Glomerular visceral epithelial cell (primary cell): ENCODE measurements at regions not wholly inside any gene's neighbourhood (a gene's known extent, or its start where the extent isn't known, plus 50 kb on each side); places are given as distances from the start of the nearest gene placed in this dataset.
"Not testable (repeated sequence)": the region's sequence is repeated elsewhere in the genome, so short reads cannot be mapped to it uniquely, and the experiment has no call there.

Source experiments
- DNase-seq: peaks from one replicate; pipeline ENCODE4 v3.0.0-alpha.2; 2016; ENCODE audit errors: extremely low spot score

DNA sequence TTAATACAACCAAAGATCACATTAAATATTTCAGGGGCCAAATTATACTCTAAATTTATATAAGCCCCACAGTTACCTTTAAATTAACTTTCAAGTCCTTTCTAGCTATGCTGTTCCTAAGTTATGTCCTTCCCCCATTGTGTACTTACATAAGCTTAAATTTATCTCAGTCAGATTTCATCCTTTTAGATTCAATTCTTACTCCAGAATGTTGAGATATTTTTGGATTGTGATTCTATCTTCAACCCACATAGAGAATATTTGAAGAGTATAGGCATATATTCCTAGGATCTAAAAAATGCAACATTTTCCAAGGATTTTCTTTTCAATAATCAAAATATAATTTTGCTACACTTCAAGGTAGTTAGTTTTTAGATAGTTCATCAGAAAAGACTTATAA, 242.8 kb downstream of the KCNE4 start:
- DNase-seq: no peak

GRCh38 chr2:223297788-223298187, 245.8 kb downstream of the KCNE4 start:
- peak; percentile 29 for DNase-seq

GRCh38 chr2:223298329-223298728, 246.3 kb downstream of the KCNE4 start:
- DNase-seq: not testable (repeated sequence)

GRCh38 chr2:223300326-223300725, 248.3 kb downstream of the KCNE4 start:
- DNase-seq: no peak

DNA sequence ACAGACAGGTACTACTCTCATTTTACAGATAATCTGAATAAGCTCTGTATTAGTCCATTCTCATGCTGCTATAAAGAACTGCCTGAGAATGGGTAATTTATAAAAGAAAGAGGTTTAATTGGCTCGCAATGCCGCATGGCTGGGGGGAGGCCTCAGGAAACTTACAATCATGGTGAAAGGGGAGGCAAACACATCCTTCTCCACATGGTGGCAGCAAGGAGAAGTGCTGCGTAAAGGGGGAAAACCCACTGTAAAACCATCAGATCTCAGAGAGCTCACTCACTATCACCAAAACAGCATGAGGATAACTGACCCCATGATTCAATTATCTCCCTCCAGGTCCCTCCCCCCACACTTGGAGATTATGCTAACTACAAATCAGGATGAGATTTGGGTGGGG, 254.4 kb downstream of the KCNE4 start:
- no peak for DNase-seq

DNA sequence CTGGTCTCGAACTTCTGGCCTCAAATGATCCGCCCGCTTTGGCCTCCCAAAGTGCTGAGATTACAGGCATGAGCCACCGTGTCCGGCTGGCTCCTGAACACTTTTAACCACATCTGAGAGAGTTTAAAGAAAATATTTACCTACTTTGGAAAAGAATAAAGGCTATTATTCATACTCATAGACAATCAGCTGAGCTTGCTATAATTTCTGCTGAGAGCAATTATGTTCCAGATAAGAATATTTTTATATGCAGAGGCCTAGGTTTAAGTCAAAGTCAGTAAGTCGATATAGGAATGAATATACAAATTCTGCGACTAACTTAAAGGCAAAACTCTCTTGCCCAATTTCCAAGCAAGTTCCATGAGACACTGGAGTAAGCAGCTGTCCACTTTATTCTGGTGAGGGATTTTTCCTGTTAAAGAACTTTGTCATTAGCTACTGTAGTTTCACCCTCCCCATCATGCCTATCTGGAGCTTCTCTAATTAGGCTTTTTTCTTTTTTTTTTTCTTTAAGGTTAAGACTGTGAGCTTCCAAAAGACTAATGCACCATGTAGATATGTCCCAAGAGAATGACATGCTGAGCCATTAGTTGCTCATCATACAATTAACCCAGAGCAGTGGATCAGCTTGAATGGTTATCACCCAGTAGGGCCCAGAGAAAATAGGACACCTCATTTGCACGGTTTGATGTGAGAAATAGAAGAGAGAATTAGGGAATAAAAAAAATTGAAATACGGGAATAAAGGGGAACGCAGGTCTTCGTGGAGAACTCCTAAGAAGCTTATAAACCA, 260.1 kb downstream of the KCNE4 start:
- no peak for DNase-seq

DNA sequence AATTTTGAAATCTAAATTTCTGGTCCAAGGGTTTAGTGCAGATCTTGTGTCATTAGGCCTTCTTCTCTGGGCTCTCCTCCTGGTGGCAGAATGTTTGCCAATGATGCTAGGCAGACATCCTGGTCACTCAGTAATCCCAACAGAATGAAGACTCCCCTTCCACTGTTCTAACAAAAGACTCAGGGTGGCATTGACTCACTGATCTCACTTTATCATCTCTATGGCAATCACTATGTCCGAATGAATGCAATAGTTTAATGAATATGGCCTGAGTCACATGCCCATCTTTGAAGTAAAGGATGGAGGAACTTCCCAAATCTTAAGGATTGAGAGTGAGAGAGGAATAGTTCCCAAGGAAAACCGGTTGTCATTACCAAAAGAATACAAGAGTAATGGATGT, 261.1 kb downstream of the KCNE4 start:
- no peak for DNase-seq

- peak; percentile 20 for DNase-seq
Observed at GRCh38 chr2:223314811-223315210, 262.8 kb downstream of the KCNE4 start.

DNA sequence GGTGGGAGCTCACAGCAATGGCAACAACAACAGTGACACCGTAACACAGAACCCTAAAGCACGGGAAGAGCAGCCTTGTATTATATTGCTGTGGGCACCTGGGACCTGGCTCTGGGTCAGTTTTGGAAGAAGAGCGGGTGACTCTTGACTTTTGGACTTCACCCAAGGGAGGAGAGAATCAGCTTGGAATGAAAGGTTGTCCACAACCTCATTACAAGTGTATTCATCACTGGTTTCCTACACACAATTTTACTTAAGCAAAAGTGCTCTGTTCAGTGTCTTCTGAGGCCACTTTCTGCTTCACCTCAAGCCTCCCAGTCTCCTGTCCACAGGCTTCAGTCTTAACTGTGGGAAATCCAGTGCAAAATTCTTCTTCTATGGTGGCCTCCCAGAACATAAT, 263.8 kb downstream of the KCNE4 start:
- DNase-seq: no peak

DNA sequence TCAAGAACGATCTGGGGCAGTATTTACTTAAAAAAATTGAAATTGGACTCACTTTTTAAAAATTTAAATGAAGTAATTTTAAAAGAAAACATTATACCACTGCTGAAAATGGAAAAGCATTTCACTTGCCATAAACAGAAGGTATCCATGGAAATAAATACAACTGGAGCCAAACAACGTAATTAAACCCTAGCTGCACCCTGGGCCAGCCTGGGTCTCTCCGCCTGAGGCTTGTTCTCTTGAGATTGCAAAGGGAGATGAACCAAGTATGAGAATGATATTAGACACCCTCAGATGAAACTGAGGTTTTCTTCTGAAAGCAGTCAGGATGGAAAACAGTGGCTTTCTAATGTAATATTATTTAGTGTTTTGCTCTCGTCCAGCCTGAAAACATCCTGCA, 264.4 kb downstream of the KCNE4 start:
- DNase-seq: no peak

GRCh38 chr2:223319601-223320000, 267.6 kb downstream of the KCNE4 start:
- DNase-seq: no peak

- DNase-seq: no peak
Observed at GRCh38 chr2:223324402-223324801, 272.4 kb downstream of the KCNE4 start.

- no peak for DNase-seq
Observed at GRCh38 chr2:223328578-223328977, 273.6 kb downstream of the SCG2 start.

DNA sequence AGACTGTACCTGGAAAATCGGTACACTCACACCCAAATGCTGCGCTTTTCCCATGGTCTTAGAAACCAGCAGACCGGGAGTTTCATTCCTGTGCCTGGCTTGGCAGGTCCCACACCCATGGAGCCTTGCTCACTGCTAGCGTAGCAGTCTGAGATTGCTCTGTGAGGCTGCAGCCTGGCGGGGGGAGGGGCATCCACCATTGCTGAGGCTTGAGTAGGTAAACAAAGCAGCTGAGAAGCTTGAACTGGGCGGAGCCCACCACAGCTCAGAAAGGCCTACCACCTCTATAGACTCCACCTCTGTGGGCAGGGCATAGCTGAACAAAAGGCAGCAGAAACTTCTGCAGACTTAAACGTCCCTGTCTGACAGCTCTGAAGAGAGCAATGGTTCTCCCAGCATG, 271.4 kb downstream of the SCG2 start:
- not testable (repeated sequence) for DNase-seq

DNA sequence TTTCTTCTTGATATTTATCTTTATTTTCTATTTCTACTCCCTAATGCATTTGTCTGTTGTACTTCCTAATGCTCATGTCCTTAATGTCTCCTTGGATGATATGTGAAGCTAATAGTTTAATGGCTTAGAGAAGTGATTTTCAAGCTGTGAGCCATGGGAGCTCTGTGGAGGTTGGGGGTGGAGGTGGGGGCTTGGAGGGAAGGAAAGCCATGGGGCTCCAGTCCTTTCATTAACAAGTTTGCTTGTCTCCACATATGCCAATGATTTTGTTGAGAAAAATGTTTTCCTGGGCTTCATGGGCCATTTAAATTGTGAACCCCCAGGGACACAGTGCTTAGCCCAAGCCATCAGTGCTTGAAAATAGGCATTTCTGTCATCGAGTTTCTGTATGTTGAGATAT, 264.1 kb downstream of the SCG2 start:
- no peak for DNase-seq

DNA sequence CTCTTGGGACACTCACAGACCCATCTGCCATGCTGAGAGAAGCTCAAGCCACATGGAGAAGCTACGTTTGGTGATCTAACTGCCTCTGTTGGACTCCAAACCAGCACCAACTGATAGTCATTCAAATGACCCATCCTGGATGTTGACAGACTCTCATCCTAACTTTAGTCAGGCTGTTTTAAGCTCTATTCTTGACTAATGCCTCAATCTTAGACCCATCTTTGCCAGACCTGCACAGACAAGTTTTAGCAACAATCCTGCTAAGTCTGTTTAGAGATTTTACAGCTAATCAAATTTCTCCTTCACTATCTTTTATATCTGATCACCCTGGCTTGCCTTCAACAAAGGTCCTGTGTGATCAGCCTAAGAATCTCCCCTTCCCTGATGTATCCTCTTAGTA, 245.1 kb downstream of the SCG2 start:
- DNase-seq: no peak

- DNase-seq: no peak
Observed at GRCh38 chr2:223363085-223363484, 239.1 kb downstream of the SCG2 start.

- no peak for DNase-seq
Observed at GRCh38 chr2:223365158-223365679, 236.9 kb downstream of the SCG2 start.

- DNase-seq: no peak
Observed at GRCh38 chr2:223366566-223366965, 235.6 kb downstream of the SCG2 start.

DNA sequence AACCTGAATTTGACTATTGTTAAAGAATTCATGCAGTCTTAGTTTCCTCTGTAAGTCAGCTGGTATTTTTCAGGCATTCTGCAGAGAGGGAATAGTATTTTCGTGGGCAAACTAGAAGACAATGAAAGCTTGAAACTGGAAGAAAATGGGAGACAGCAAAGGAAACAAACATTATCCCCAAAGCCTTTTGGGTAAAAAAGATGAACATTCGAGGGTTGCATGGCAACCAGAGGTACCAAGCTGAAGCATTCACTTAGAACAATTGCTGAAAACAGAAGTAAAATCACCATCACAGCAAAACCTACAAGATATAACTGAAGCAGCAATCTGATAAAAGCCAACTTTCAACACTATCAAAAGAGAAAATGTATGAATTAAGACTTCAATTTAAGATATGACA, 233.7 kb downstream of the SCG2 start:
- DNase-seq: no peak

- no peak for DNase-seq
Observed at GRCh38 chr2:223369889-223370288, 232.3 kb downstream of the SCG2 start.

GRCh38 chr2:223383315-223383714, 218.8 kb downstream of the SCG2 start:
- DNase-seq: no peak

DNA sequence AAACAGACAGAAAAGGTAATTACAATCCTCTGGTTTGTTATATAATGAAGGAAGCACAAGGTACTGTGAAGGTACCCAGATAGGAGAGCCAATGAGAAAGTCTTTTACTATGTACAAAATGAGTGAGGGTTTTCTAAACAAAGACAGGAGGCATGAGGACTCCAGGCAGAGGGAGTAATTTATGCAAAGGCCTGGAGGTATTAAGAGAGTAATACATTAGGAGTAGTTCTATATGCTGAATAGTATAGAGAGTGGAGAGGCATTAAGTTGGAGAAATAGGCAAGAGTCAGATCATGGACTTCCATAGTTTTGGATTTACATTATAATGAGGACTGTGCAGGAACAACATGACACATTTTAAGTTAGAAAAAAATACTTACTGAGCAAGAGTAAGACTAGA, 216.0 kb downstream of the SCG2 start:
- DNase-seq: no peak

GRCh38 chr2:223386984-223387383, 215.2 kb downstream of the SCG2 start:
- DNase-seq: no peak
